Activated CD4-positive, alpha-beta T cell treated with anti-CD3 and anti-CD28 coated beads, Interleukin-2, amount 50 U/mL, for 1 hour (primary cell): ENCODE measurements at regions not wholly inside any gene's neighbourhood (a gene's known extent, or its start where the extent isn't known, plus 50 kb on each side); places are given as distances from the start of the nearest gene placed in this dataset.

Experiments
- DNase-seq: peaks from one replicate; pipeline ENCODE4 v3.0.0-alpha.2; 2020

DNA sequence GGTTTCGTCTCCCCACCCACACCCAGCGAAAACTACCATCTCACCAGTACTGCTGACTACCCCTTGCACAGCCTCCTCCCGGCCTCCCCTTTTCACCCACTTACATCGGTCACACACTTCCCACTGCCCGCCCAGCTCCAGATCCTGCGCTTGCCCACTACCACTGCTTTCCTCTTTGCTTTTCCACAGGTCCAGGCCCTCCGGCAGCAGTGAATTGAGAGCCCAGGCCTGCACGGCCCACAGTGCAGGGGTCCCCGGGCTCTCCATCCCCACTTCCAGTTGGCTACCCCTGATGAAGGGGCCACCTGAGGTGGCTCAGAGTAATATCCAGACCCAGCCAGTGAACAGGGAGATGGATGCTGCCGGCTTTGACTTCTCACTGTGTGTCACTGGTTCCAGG, 120.2 kb upstream of the FSTL4 start:
- DNase-seq = no peak

DNA sequence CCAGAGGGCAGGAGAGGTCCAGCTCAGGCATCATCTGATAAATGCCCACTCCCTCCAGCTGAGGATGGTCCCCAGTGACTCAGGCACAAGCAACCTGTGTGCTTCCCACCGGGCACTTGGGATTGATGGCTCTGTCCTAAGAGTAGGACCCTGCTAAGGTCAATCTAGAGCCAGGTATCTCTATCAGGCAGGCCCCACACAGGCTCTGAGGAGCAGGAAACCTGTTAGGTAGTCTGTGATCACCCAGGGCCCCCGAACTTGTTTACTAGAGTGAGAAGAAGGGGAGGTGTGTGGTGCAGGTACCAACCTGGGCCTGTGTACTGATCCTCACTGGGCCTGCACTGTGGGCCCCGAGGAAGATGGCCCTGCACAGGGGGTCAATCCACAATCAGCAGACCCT, 119.6 kb upstream of the FSTL4 start:
- DNase-seq = no peak

DNA sequence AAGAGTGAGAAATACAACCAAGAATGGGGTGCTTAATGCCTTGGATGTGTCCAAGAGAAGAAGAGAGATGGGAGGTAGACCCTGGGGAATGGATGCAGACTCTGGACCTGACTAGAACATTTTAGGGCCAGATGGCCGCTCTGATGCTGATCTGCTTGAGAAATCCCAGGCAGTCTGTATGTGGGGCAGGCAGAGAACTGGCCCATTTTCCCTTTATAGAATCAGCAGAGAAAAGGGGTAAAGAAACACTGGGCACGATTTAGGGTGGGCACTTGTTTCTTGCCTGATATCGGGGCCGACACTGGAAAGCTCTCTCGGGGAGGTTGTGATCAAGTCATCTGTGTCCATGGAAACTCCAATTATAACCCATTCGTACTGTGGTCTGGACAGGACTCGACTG, 118.5 kb upstream of the FSTL4 start:
- DNase-seq = no peak

DNA sequence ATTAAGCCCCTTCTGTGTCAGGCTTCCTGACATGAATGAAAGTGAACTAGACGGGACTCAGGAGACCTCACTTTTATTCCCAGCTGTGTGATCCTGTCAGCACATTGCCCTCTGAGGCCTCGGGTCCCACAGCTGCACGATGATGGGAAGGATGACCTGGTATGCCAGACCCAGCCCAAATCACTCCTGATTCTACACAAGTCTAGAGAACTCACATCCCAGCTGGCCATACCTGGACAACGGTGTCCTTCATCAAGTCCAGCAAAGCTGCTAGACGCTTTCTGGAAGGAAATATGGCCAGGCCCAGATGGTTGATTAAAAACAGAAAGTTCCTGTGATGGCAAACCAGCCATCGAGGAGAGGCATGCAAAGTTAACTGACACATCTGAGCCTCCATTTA, 118.0 kb upstream of the FSTL4 start:
- no peak for DNase-seq

DNA sequence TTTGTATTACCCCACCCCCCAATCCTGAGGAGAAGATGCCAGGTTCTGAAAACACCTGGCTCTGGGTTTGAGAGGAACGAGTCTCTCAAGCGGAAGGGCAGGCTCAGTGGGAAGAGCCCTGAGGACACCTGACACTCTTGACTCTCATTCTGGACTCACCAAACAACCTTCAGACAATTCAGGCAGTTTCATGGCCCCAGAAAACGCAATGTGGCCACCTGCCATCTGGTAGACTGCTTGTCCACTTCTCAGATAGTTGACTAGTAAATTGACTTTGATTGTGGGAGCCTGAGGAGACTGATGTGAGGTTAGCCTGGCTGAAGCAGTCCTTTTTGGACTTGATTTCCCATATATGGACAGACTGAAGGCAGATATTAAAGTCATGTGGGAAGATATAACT, 117.5 kb upstream of the FSTL4 start:
- no peak for DNase-seq

DNA sequence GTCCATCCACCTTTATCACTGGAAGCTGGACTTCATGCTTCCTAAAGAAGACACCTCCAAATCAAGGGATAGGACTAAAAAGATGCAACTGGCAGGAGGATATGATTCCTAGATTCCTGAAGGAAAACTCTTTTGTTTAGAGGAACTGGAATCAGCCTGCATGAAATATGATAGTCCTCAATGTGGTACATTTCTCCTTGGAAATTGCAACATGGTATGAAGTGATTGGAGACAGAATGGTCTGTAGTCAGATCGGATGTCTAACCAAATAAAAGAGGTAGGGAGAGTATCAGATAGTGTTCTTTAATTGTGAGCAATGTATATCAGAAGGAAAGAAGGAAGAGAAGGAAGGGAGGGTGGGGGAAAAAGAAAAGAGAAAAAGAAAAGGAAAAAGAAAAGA, 116.1 kb upstream of the FSTL4 start:
- no peak for DNase-seq

DNA sequence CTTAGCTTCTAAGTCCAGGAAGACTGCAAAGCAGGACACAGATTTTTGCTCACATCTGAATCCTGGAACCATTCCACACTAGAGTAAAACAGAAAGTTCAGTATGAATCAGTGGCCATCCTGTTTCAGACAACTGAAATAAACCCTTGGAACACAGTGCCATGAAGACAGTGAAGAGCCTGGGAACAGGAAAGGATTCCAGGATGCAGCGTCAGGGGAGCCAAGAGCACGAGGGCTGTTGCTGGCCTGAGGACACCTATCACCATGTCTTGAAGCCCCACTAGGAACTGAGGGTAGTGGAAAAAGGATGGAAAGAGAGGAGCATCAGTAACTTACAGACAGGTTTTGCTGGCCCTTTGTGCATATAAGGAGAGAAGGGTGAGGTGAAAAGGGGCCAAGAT, 115.3 kb upstream of the FSTL4 start:
- DNase-seq = no peak

DNA sequence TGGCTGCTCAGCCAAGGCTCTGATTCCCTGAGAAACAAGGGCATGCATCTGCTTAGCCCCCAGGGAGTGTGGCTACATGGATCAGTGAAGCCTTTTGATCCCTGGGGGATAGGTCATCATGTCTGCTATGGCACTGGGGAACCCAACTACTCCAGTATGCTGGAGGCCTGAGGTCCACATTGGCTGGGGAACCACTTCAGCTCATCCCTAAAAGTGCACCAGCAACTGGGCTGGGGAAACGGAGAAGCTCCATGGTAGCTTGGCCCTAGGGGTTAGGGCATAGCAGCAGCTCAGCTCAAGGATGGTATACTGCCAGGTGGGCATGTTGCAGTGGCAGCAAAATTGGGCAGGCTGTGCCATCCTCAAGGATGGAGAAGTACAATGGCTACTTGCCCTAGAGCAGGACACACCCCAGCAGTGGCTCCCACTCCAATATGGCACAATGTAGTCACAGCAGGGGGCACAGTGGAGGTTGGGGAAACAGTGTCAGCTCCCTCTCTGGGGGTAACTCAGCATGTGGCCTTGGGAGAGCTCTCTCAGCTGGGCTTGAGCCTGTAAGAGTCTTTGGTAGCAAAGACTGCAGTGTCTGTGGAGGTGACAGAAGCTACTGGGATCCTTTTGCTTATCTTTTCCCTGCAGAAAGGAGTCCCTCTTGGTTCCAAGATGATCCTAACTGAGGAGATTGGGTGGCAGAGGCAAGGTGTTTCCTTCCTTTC, 111.5 kb upstream of the FSTL4 start:
- DNase-seq = no peak

DNA sequence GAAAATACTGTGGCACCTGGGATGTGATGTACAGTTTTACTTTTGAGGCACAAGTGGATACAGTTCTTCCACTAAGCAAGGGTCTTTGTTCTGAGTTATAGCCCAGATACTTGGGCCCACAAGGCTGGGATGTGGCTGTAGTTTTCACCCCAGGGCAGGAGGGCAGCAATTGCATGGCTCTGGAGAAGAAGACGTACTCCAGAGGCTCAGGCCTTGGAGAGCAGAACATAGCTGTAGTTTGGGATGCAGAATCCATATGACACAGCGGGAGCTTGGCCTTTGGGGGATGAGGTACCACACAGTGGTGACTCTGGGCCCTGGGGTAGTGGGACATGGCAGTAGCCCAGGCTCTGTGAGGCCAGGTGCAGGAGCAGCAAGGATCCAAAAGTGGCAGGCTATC, 110.8 kb upstream of the FSTL4 start:
- no peak for DNase-seq

DNA sequence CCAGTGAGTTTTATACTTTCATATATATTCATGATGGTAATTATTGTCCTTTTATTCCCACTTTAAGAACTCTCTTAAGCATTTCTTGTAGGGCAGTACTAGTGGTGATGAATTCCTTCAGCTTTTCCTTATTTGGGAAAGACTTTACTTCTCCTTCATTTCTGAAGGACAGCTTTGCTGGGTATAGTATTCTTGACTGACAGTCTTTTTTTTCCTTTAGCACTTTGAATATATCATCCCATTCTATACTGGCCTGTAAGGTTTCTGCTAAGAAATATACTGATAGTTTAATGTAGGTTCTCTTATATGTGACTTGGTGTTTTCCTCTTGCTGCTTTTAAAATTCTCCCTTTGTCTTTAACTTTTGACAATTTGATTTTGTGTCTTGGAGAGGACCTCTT, 109.0 kb upstream of the FSTL4 start:
- DNase-seq = no peak

DNA sequence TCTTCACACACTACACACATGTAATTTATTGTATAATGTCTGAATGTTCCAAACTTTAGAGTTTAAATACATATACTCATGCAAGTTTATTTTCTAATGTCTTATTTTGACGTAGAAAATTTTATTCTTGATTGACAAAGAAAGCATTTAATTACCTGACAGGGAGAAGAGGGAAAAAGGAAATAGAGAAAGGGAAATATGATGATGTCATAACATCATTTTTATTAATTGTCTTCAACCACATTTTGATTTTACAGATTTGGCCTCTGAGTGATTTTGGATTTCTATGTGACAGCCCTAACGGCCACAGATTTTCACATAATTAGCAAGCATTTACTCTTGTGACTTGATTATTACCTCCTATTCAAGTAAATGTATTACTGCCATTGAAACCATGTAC, 106.1 kb upstream of the FSTL4 start:
- no peak for DNase-seq

DNA sequence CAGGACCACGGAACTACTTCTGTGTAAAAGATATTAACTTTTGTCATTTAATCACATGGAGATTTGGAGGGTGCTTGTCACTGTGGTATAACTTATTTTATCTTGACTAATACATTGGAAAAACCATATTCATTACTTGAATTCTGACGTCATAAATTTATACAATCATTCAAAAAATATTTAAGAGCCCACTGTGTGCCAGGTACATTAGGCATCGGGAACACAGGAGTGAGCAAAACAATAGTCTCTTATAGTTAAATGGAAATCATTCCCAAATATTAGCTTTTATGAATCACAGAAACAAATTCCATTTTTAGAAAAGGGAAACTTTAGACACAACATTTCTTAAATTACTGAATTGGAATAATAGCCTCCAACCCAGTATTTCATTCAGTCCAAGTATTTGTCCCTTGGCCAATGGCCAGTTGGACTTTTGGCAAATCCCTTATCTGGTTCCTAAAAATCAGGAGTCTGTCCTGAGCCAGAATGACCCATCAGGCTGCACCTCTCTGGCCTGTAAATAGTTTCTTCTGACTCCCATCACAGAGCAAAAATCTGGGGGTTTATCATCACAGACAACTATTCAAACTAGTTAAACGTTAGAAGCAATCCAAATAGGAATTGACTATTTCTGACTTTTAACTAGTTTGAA, 104.3 kb upstream of the FSTL4 start:
- DNase-seq = no peak

DNA sequence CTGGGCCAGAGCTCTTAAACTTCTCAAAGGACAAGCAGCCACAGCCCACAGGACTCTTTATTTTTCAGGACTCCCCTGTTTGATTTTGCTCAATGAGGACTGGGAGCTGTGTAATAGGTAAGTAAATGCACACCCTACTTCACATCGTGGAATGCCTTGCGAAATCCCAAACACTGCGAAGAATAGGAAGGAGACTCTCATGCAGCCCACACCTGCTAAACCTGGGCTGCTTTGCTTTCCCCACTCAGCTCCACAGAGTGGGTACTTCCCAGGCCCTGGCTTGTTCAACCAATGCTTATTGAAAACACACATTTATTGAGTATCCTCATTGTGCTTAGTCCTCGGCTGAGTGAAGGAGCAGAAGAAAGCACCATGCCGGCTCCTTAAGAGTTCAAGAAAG, 103.3 kb upstream of the FSTL4 start:
- no peak for DNase-seq

DNA sequence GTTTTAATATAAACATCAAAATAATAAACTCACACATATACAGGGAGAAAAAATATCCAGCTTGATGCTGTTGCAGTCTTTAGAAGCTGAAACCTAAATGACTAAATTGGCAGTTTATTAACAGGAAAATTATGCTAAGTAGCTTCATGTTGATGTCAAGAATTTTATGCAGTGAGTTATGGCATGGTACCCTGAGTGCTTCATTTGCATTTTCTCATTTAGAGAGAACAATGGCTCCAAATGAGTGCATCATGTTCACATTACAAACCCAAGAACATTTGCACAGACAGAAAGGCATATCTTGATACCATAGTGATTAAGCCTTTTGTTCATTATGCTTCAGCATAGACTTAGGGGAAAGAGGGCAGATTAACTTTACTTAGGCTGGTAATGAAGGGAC, 102.9 kb upstream of the FSTL4 start:
- no peak for DNase-seq

DNA sequence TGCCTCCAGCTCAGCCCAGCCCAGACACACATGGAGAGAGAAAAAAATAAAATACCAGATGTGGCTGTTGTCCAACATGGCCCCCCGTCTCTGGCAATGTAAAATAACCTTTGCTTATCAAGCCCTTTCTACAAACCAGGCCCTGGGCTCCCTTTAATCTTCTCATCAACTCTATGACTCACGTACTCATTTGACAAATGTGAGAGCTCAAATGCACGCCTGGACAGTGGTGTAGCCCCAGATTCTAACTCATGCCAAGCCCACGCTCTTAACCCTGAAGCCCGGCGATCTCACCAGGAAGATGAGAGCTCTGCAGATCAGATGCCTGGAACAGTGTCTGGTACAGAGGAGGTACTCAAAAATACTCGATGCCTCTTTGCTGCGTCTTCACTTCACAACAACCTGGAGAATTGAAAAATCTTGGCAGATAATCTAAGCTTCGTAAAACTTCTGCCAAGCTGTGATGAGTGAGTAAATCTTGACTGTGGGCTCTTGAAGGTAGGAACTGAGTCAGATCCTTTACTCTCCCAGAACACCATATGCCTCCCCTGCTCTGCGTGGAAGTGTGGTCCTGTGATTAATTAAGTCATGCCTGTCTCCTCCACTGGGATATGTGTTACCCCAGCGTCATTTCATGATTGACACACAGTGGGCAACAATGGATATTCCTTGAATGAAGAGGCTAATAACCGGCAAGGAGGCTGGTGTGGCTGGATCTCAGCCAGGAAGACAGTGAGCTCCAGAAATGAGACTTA, 102.0 kb upstream of the FSTL4 start:
- DNase-seq = no peak

DNA sequence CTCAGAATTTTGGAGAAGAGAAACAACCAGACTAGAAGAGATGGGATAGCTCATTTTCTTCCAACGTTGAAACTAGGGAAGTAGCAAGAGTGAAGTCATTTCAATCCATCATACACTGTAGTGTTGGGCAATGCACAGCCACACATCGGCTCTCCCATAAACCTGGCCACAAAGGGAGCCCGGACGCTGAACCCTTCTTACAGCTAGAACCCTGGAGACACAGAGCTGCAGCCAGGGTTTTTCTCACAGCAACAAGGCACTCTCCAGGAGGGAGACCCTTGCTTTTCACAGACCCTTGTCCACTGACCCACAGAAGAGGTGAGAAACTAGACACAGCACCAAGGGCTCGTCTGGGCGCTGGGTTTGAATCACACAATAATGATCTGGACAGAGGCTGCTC, 101.4 kb upstream of the FSTL4 start:
- DNase-seq = no peak

DNA sequence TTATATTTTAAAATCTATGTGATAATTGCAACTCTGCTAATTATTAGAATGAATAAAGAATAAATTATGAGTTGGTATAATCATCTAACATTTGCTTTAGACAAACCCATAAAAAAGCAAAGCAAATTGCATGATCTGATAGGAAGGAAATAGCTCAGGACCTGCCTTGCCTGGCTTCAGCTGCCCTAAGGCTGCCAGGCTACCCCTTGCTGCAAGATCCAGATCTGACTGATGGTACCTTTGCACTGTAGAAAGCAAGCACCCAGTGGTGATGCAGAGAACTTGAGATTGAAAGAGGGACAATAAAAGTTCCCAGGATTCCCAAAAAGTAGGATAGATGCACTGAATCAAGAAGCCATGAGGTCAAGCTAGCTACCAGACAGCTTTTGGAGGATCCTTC, 100.9 kb upstream of the FSTL4 start:
- no peak for DNase-seq

DNA sequence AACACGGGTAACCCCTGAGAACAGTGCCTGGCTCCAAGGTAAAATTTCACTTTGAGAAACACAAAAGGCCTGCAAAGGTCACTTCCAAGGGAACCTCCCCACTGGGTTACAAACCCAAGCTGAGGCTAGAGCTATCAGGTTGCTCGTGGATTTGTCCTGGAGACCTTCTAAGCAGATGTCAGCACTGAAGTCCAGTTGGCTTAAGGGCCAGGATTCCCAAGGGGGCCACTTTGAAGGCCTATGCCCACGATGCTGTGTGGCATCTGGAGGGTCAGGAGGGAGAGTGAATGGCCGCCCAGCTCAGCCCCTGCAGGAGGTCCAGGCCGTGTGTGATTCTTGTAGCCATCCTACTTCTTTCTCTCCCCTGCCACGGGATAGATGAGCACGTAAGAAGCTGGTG, 100.2 kb upstream of the FSTL4 start:
- DNase-seq = no peak

DNA sequence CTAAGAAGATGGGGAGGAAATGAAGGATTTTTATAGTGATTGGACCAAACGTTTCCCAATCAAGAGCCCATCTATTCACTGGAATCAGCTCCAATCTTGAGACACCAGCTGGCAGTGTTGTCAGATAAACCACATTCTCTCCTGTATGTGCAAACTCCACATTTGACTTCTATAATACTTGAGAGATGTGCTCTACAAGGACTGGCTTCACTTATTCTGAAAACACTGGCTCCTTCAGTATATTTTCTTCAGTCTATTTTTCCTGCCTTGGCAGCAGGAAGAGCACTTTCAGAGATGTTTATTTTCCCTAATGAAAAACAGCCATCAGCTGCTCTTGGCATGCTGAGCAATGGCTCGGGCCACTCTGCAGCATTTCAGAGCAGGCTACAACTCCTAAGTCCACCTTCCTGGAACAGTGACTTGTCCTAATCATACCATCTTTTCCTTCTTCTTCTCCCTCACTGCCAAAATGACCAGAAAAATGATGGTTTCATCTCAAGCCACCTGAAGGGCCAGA, 96.9 kb upstream of the FSTL4 start:
- no peak for DNase-seq

DNA sequence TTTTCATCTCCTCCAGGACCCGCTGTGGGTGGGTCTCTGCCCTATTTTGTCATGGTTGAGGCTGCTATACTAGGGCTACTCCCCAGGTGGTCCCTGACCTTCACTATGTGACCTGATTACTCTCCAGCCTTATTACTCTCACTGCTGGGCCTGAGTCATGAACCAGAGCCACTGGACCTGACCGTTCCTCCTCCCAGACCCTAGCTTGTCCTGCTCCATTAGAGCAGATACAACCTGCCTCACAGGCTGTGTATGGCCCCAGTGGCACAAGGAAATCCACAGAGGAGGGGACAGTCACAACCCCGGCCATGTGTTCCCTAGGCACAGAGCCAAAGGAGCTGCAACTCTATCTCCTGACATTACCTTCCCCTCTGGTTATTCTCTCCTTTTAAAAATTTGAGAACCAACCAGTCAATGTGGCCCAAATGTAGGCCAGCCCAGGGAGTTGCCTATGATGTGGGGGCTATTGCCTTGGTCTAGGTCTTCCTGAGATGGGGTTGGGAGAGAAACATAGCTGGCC, 96.0 kb upstream of the FSTL4 start:
- no peak for DNase-seq

DNA sequence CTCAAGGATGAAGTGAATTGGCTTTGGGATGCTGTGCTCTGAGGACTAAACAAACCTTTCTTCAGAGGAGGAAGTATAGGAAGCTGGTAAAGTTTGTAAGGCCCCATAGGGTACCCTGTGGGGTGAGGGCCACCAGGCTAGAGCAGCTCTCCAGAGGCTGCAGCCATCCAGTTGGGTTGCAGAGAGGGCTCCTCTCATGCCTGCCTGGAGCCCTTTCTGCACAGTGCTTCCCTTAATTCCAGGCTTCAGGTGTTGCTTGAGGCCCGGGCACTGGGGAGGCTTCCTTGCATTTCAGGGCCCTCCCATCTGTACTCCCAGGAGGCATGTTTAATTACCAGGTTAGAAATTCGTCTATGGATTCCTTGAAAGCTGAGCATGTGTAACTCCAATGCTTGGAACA, 95.3 kb upstream of the FSTL4 start:
- DNase-seq = no peak

DNA sequence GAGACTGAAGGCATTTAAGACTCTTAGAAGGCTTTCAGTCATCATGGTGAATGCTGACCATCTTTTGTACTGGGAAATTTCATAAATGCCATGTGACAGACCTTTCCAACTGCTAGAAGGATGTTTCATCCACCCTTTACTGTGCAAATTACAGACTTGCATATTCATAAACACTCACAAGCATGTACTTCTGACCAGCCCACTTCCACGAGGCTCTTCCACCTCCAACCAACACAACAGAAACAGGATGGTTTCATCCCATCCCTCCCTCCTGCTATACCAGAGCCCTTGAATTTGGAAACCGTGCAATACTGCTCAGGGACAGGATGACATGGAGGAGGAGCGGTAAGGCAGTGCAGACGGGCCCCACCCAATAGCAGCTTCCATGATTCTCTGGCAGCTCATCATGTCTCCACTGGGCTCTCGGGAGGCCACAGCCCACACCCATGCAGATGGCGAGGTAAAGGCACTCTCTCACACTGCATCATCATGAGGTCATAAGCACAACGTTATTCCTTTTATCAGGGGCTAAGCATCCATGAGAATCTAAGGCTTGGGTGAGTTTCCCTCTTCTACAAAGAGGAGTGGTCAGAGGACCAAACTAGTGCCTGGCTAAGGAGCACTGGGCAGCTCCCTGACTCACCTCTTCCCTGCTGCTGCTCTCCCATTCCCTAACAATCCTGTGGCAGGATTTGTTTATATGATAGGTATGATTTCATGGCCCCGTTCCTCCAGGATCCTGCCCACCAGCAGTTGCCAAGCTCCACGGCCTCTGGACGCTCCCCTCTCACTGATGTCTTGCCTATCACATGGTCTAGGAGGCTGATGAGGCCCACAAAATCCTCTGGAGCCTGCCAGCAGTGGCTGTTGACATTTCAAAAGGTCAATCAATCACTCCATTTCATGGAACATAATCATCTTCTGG, 94.4 kb upstream of the FSTL4 start:
- no peak for DNase-seq

DNA sequence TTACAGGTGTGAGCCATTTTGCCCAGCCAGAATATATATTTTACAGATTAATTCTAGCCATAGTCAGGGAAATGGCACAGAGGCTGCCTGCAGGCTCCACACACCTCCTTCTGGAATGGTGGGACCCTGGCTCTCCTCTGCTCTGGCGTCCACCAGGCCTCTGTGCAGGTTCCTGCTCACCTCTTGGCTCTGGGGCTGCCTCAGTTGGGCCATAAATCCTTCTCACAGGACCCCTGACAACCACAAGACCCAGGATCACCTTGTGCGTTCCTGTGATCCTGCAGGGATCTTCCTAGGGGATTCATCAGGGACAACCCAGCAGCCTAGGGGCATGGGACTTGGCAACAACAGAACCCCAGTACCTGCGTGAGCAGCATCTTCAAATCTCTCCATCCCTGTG, 93.0 kb upstream of the FSTL4 start:
- DNase-seq = no peak
